GM12892 (cell line): ENCODE measurements at regions not wholly inside any gene's neighbourhood (a gene's known extent, or its start where the extent isn't known, plus 50 kb on each side); places are given as distances from the start of the nearest gene placed in this dataset.

ENCODE experiments used
- DNase-seq: peaks from one replicate; pipeline ENCODE4 v3.0.0; 2011; ENCODE audit not compliant: insufficient read length
- FAIRE-seq: peaks from 2 replicates; lab custom pipeline; 2011; peaks lifted over from hg19 to GRCh38; lab: Jason Lieb, UNC
- POLR2A ChIP-seq: IDR thresholded peaks from 2 replicates; pipeline ENCODE4 v1.6.1; 2011; ENCODE audit warnings: low read depth, low read length, control low read depth
- POLR2AphosphoS5 ChIP-seq: IDR thresholded peaks from 2 replicates; pipeline ENCODE4 v1.6.1; 2011; ENCODE audit warnings: low read depth, low read length, control low read depth
- TAF1 ChIP-seq: IDR thresholded peaks from 2 replicates; pipeline ENCODE4 v1.6.1; 2011; ENCODE audit warnings: low read depth, mild to moderate bottlenecking, control low read depth, low read length, borderline replicate concordance

GRCh38 chr18:75783566-75784281, 356.2 kb upstream of the SMIM21 start:
- DNase-seq (no peak), FAIRE-seq (no peak)
- TF ChIP-seq POLR2A: no peak
- no peak for TF ChIP-seq TAF1
- TF ChIP-seq POLR2AphosphoS5: no peak

- FAIRE-seq: no peak
- no peak for DNase-seq
- TF ChIP-seq POLR2AphosphoS5 (no peak), POLR2A (no peak), TAF1 (no peak)
Observed at GRCh38 chr18:75782826-75783225, 355.3 kb upstream of the SMIM21 start.

GRCh38 chr18:75782204-75782603, 354.7 kb upstream of the SMIM21 start:
- FAIRE-seq: no peak
- DNase-seq: no peak
- TF ChIP-seq POLR2AphosphoS5: no peak
- TF ChIP-seq POLR2A: no peak
- no peak for TF ChIP-seq TAF1

- FAIRE-seq (no peak), DNase-seq (no peak)
- TF ChIP-seq POLR2A: no peak
- TF ChIP-seq TAF1: no peak
- no peak for TF ChIP-seq POLR2AphosphoS5
Observed at GRCh38 chr18:75779910-75780309, 352.4 kb upstream of the SMIM21 start.

- DNase-seq: no peak
- no peak for TF ChIP-seq POLR2A
- TF ChIP-seq TAF1: no peak
- no peak for TF ChIP-seq POLR2AphosphoS5
- no peak for FAIRE-seq
Observed at GRCh38 chr18:75779450-75779849, 351.9 kb upstream of the SMIM21 start.

GRCh38 chr18:75777630-75778029, 350.1 kb upstream of the SMIM21 start:
- FAIRE-seq (no peak), DNase-seq (no peak)
- TF ChIP-seq TAF1 (no peak), POLR2A (no peak), POLR2AphosphoS5 (no peak)

- no peak for TF ChIP-seq POLR2AphosphoS5
- no peak for TF ChIP-seq POLR2A
- no peak for TF ChIP-seq TAF1
- no peak for DNase-seq
- no peak for FAIRE-seq
Observed at GRCh38 chr18:75775121-75775520, 347.6 kb upstream of the SMIM21 start.

GRCh38 chr18:75773618-75774017, 346.1 kb upstream of the SMIM21 start:
- FAIRE-seq (no peak), DNase-seq (no peak)
- TF ChIP-seq POLR2A (no peak), POLR2AphosphoS5 (no peak), TAF1 (no peak)

GRCh38 chr18:75762758-75763157, 335.3 kb upstream of the SMIM21 start:
- no peak for DNase-seq
- no peak for TF ChIP-seq POLR2AphosphoS5
- no peak for TF ChIP-seq TAF1
- TF ChIP-seq POLR2A: no peak
- FAIRE-seq: no peak

GRCh38 chr18:75760208-75760607, 332.7 kb upstream of the SMIM21 start:
- no peak for FAIRE-seq
- TF ChIP-seq POLR2AphosphoS5 (no peak), POLR2A (no peak), TAF1 (no peak)
- no peak for DNase-seq

GRCh38 chr18:75757951-75758350, 330.4 kb upstream of the SMIM21 start:
- DNase-seq: no peak
- TF ChIP-seq POLR2A: no peak
- no peak for TF ChIP-seq TAF1
- TF ChIP-seq POLR2AphosphoS5: no peak
- no peak for FAIRE-seq

GRCh38 chr18:75754433-75754832, 326.9 kb upstream of the SMIM21 start:
- FAIRE-seq (no peak), DNase-seq (no peak)
- no peak for TF ChIP-seq POLR2AphosphoS5
- TF ChIP-seq POLR2A: no peak
- no peak for TF ChIP-seq TAF1

GRCh38 chr18:75753753-75754152, 326.2 kb upstream of the SMIM21 start:
- no peak for DNase-seq
- FAIRE-seq: no peak
- no peak for TF ChIP-seq TAF1
- no peak for TF ChIP-seq POLR2A
- no peak for TF ChIP-seq POLR2AphosphoS5
